ENCODE measurements at regions not wholly inside any gene's neighbourhood (a gene's known extent, or its start where the extent isn't known, plus 50 kb on each side); places are given as distances from the start of the nearest gene placed in this dataset.

DNA sequence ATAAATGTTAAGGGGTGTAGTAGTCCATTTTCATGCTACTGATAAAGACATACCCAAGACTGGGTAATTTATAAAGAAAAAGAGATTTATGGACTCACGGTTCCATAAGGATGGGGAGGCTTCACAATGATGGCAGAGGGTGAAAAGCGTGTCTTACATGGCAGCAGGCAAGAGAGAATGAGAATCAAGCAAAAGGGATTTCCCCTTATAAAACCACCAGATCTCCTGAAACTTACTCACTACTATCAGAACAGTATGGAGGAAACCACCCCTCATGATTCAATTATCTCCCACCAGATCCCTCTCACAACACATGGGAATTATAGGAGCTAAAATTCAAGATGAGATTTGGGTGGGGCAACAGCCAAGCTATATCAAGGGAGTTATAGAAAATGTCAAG is 329.2 kb downstream of the DTHD1 start:
- TF ChIP-seq, protein P1, sequence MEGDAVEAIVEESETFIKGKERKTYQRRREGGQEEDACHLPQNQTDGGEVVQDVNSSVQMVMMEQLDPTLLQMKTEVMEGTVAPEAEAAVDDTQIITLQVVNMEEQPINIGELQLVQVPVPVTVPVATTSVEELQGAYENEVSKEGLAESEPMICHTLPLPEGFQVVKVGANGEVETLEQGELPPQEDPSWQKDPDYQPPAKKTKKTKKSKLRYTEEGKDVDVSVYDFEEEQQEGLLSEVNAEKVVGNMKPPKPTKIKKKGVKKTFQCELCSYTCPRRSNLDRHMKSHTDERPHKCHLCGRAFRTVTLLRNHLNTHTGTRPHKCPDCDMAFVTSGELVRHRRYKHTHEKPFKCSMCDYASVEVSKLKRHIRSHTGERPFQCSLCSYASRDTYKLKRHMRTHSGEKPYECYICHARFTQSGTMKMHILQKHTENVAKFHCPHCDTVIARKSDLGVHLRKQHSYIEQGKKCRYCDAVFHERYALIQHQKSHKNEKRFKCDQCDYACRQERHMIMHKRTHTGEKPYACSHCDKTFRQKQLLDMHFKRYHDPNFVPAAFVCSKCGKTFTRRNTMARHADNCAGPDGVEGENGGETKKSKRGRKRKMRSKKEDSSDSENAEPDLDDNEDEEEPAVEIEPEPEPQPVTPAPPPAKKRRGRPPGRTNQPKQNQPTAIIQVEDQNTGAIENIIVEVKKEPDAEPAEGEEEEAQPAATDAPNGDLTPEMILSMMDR (IDR thresholded peaks at IDR 0.05), result no peak
- no peak for TF ChIP-seq POLR2A (IDR thresholded peaks at IDR 0.05)
